Endodermal cell (in vitro differentiated cells): ENCODE measurements at regions not wholly inside any gene's neighbourhood (a gene's known extent, or its start where the extent isn't known, plus 50 kb on each side); places are given as distances from the start of the nearest gene placed in this dataset.

Experiments used
- DNase-seq: peaks from one replicate; pipeline ENCODE4 v3.0.0-alpha.2; 2017
- H3K27ac ChIP-seq: 2 replicates; pipeline ENCODE4 v1.5.1; 2013; ENCODE audit warnings: mild to moderate bottlenecking, low read depth, low read length, moderate library complexity
- H3K27me3 ChIP-seq: 2 replicates; pipeline ENCODE4 v1.6.1; 2013; ENCODE audit warnings: mild to moderate bottlenecking, low read length, moderate library complexity; ENCODE audit not compliant: insufficient read depth, control insufficient read depth, poor library complexity, severe bottlenecking
- H3K36me3 ChIP-seq: 2 replicates; pipeline ENCODE4 v1.7.0; 2013; ENCODE audit warnings: mild to moderate bottlenecking, low read length, moderate library complexity; ENCODE audit not compliant: control insufficient read depth, insufficient read depth
- H3K4me1 ChIP-seq: one replicate; pipeline ENCODE4 v1.7.0; 2013; ENCODE audit warnings: low read length; ENCODE audit not compliant: control insufficient read depth, insufficient read depth
- H3K4me3 ChIP-seq: 2 replicates; pipeline ENCODE4 v1.5.1; 2013; ENCODE audit warnings: mild to moderate bottlenecking, low read length, moderate library complexity
- H3K9ac ChIP-seq: 2 replicates; pipeline ENCODE4 v1.6.1; 2013; ENCODE audit warnings: mild to moderate bottlenecking, low read length, moderate library complexity; ENCODE audit not compliant: poor library complexity, severe bottlenecking; ENCODE audit errors: extremely low read depth
- H3K9me3 ChIP-seq: 2 replicates; pipeline ENCODE4 v1.6.1; 2013; ENCODE audit warnings: mild to moderate bottlenecking, low read length, moderate library complexity; ENCODE audit not compliant: control insufficient read depth
- H3K27ac Mint-ChIP-seq: 2 replicates; pipeline ENCODE4 v1.8.0; 2020; ENCODE audit warnings: mixed read lengths
- H3K27me3 Mint-ChIP-seq: 2 replicates; pipeline ENCODE4 v1.8.0; 2021; ENCODE audit warnings: mild to moderate bottlenecking, mixed read lengths; ENCODE audit not compliant: insufficient read depth
- H3K36me3 Mint-ChIP-seq: 2 replicates; pipeline ENCODE4 v1.8.0; 2020; ENCODE audit warnings: low read depth, mixed read lengths
- H3K4me1 Mint-ChIP-seq: 2 replicates; pipeline ENCODE4 v1.8.0; 2020; ENCODE audit warnings: mixed read lengths
- H3K4me3 Mint-ChIP-seq: 2 replicates; pipeline ENCODE4 v1.8.0; 2020; ENCODE audit warnings: mild to moderate bottlenecking, moderate library complexity, mixed read lengths
- H3K9me3 Mint-ChIP-seq: 2 replicates; pipeline ENCODE4 v1.8.0; 2020; ENCODE audit warnings: mild to moderate bottlenecking, mixed read lengths
- CTCF ChIP-seq: fragments of 200-600 bp; sonication (generic); conservative IDR thresholded peaks from 2 replicates; pipeline ENCODE4 v1.5.0; 2021; ENCODE audit warnings: antibody characterized with exemption, mild to moderate bottlenecking
- WGBS, 2 experiments: methylation state at CpG; one replicate each; pipeline versions ENCODE4 v1.1.5 to v1.1.7; 2013; ENCODE audit warnings: missing lambda C conversion rate in 2 of 2, mixed read lengths in 1 of 2; ENCODE audit not compliant: insufficient coverage in 1 of 2, insufficient read length in 1 of 2; 5-methylcytosine and 5-hydroxymethylcytosine counted together

- peaks cover 12% of the 10 kb centered on the region for H3K9me3 ChIP-seq
- peaks cover 24% of the 10 kb centered on the region for H3K9me3 Mint-ChIP-seq
- H3K27me3 Mint-ChIP-seq = peaks cover 12% of the 10 kb centered on the region
- H3K4me1 Mint-ChIP-seq = no peaks in the 10 kb centered on the region
- H3K27ac Mint-ChIP-seq = no peak overlapping the region
- H3K27me3 ChIP-seq = no peaks in the 10 kb centered on the region
- TF ChIP-seq CTCF = no peak
- H3K4me3 Mint-ChIP-seq = no peak overlapping the region
- no peak for DNase-seq
- H3K9ac ChIP-seq = no peak overlapping the region
- H3K27ac ChIP-seq = no peak overlapping the region
- H3K36me3 ChIP-seq = no peaks in the 10 kb centered on the region
- no peaks in the 10 kb centered on the region for H3K4me1 ChIP-seq
- 93 to 100% methylated on average over 1 of the region's 1 CpG for WGBS, 2 experiments
- no peak overlapping the region for H3K4me3 ChIP-seq
- H3K36me3 Mint-ChIP-seq = no peaks in the 10 kb centered on the region
Measured at GRCh38 chr2:240229005-240229404, 88.5 kb upstream of the OTOS start.

- no peak overlapping the region for H3K27ac Mint-ChIP-seq
- no peaks in the 10 kb centered on the region for H3K36me3 ChIP-seq
- H3K4me3 Mint-ChIP-seq = no peak overlapping the region
- DNase-seq = no peak
- no peak overlapping the region for H3K4me3 ChIP-seq
- H3K27me3 ChIP-seq = no peaks in the 10 kb centered on the region
- no peaks in the 10 kb centered on the region for H3K4me1 ChIP-seq
- TF ChIP-seq CTCF = no peak
- no peaks in the 10 kb centered on the region for H3K36me3 Mint-ChIP-seq
- H3K9me3 ChIP-seq = peaks cover 12% of the 10 kb centered on the region
- H3K27ac ChIP-seq = no peak overlapping the region
- peaks cover 16% of the 10 kb centered on the region for H3K27me3 Mint-ChIP-seq
- H3K9me3 Mint-ChIP-seq = peaks cover 24% of the 10 kb centered on the region
- 89 to 90% methylated on average over 5 of the region's 5 CpGs for WGBS, 2 experiments
- H3K4me1 Mint-ChIP-seq = no peaks in the 10 kb centered on the region
- H3K9ac ChIP-seq = no peak overlapping the region
Measured at GRCh38 chr2:240229603-240230235, 89.3 kb upstream of the OTOS start.

GRCh38 chr2:240230291-240230931 is 90.0 kb upstream of the OTOS start:
- H3K9ac ChIP-seq = no peak overlapping the region
- H3K9me3 ChIP-seq = peaks cover 12% of the 10 kb centered on the region
- Mint-ChIP-seq H3K27ac (no peak overlapping the region), H3K27me3 (peaks cover 16% of the 10 kb centered on the region), H3K9me3 (peaks cover 24% of the 10 kb centered on the region), H3K4me1 (no peaks in the 10 kb centered on the region), H3K36me3 (no peaks in the 10 kb centered on the region), H3K4me3 (no peak overlapping the region)
- WGBS, 2 experiments = 89 to 95% methylated on average over 8 to 9 of the region's 9 CpGs
- H3K4me3 ChIP-seq = no peak overlapping the region
- H3K27me3 ChIP-seq = no peaks in the 10 kb centered on the region
- H3K4me1 ChIP-seq = no peaks in the 10 kb centered on the region
- no peaks in the 10 kb centered on the region for H3K36me3 ChIP-seq
- no peak overlapping the region for H3K27ac ChIP-seq
- no peak for TF ChIP-seq CTCF
- no peak for DNase-seq
